B cell (primary cell): ENCODE measurements at regions not wholly inside any gene's neighbourhood (a gene's known extent, or its start where the extent isn't known, plus 50 kb on each side); places are given as distances from the start of the nearest gene placed in this dataset.

Experiments used
- ATAC-seq: fragments of 200-7000 bp; cut with Tn5 transposase; one replicate; pipeline ENCODE4 v1.10.0; 2021; ENCODE audit warnings: low read depth, mild to moderate bottlenecking, moderate number of reproducible peaks, moderate library complexity
- CTCF ChIA-PET: fragments of 350-600 bp; sonication (Branson Sonifier 250); formaldehyde crosslinking; loops from one replicate; lab custom pipeline; 2021; ENCODE audit warnings: antibody characterized with exemption, inconsistent platforms; lab: Charles Lee
- POLR2A ChIA-PET: fragments of 350-600 bp; sonication (Branson Sonifier 250); formaldehyde crosslinking; loops from one replicate; lab custom pipeline; 2021; ENCODE audit warnings: antibody characterized with exemption; lab: Charles Lee
- DNase-seq: peaks from one replicate; pipeline ENCODE4 v3.0.0; 2013
- H2AFZ ChIP-seq: 2 replicates; pipeline ENCODE4 v1.6.1; 2012; ENCODE audit warnings: mild to moderate bottlenecking, low read depth, low read length; ENCODE audit not compliant: insufficient read depth, poor library complexity, severe bottlenecking
- H3K27ac ChIP-seq, 2 donors: 1 replicate in 1 of 2; 2 replicates in 1 of 2; pipeline ENCODE4 v1.5.1; 2012 to 2013; ENCODE audit warnings: low read length in 2 of 2, mild to moderate bottlenecking in 2 of 2, moderate library complexity in 1 of 2
- H3K27me3 ChIP-seq, 4 experiments: fragments of 200-600 bp in 1 of 4; sonication (generic) in 1 of 4; replicated peaks in 1 of 4; 1 replicate in 2 of 4; 2 replicates in 2 of 4; pipeline versions ENCODE4 v1.6.1 to v1.7.0; 2013 to 2016; ENCODE audit warnings: low read length in 3 of 4, mild to moderate bottlenecking in 2 of 4, mixed read lengths in 1 of 4, moderate library complexity in 1 of 4; ENCODE audit not compliant: insufficient read depth in 4 of 4, control insufficient read depth in 3 of 4; ENCODE audit errors: control extremely low read depth in 1 of 4
- H3K36me3 ChIP-seq, 2 experiments: replicated peaks in 1 of 2; 1 replicate in 1 of 2; 2 replicates in 1 of 2; pipeline versions ENCODE4 v1.6.1 to v1.7.1; 2013; ENCODE audit warnings: low read length in 1 of 2; ENCODE audit not compliant: insufficient read depth in 2 of 2, control insufficient read depth in 1 of 2; ENCODE audit errors: control extremely low read depth in 1 of 2, extremely low read depth in 1 of 2
- H3K4me1 ChIP-seq, 2 donors: fragments of 200-600 bp in 1 of 2; sonication (generic) in 1 of 2; 1 replicate in 1 of 2; 2 replicates in 1 of 2; pipeline versions ENCODE4 v1.5.1 to v1.6.1; 2013 to 2017; ENCODE audit warnings: low read length in 2 of 2; ENCODE audit not compliant: control insufficient read depth in 2 of 2, insufficient read depth in 2 of 2
- H3K4me2 ChIP-seq: replicated peaks from 2 replicates; pipeline ENCODE3; 2012; ENCODE audit warnings: mild to moderate bottlenecking, low read depth, low read length; ENCODE audit not compliant: poor library complexity, severe bottlenecking
- H3K4me3 ChIP-seq, 5 experiments: fragments of 200-600 bp in 1 of 5; sonication (generic) in 1 of 5; 1 replicate in 3 of 5; 2 replicates in 2 of 5; pipeline versions ENCODE4 v1.5.1 to v1.7.0; 2011 to 2016; ENCODE audit warnings: low read length in 4 of 5, mild to moderate bottlenecking in 4 of 5, low read depth in 2 of 5, control low read depth in 1 of 5, moderate library complexity in 1 of 5; ENCODE audit not compliant: insufficient read depth in 1 of 5; ENCODE audit errors: control extremely low read depth in 1 of 5, extremely low read depth in 1 of 5
- H3K79me2 ChIP-seq: fragments of 200-600 bp; sonication (generic); one replicate; pipeline ENCODE4 v1.6.0; 2016; ENCODE audit warnings: low read length; ENCODE audit not compliant: control insufficient read depth, insufficient read depth
- H3K9ac ChIP-seq: fragments of 200-600 bp; sonication (generic); 2 replicates; pipeline ENCODE4 v1.6.1; 2017; ENCODE audit warnings: mild to moderate bottlenecking, low read length, moderate library complexity
- H3K9me3 ChIP-seq, 3 donors: one replicate each; pipeline versions ENCODE4 v1.6.1 to v1.7.1; 2013; ENCODE audit warnings: low read length in 2 of 3; ENCODE audit not compliant: control insufficient read depth in 2 of 3, insufficient read depth in 1 of 3; ENCODE audit errors: control extremely low read depth in 1 of 3
- H4K20me1 ChIP-seq: 2 replicates; pipeline ENCODE4 v1.6.0; 2012; ENCODE audit warnings: mild to moderate bottlenecking, low read length; ENCODE audit not compliant: insufficient read depth, control insufficient read depth, poor library complexity, severe bottlenecking
- H3K27ac Mint-ChIP-seq: one replicate; pipeline ENCODE4 v1.8.0; 2021; ENCODE audit warnings: mixed read lengths
- H3K27me3 Mint-ChIP-seq: one replicate; pipeline ENCODE4 v1.8.0; 2021; ENCODE audit warnings: mixed read lengths
- H3K4me1 Mint-ChIP-seq: one replicate; pipeline ENCODE4 v1.8.0; 2021; ENCODE audit warnings: mixed read lengths
- H3K4me3 Mint-ChIP-seq: one replicate; pipeline ENCODE4 v1.8.0; 2021; ENCODE audit warnings: mixed read lengths
- H3K9me3 Mint-ChIP-seq: one replicate; pipeline ENCODE4 v1.8.0; 2022; ENCODE audit warnings: mixed read lengths; ENCODE audit not compliant: insufficient read depth
- EZH2 ChIP-seq: IDR thresholded peaks from 2 replicates; pipeline ENCODE4 v1.6.1; 2012; ENCODE audit warnings: borderline replicate concordance, low read depth, mild to moderate bottlenecking, moderate library complexity, low read length; ENCODE audit not compliant: insufficient read depth, poor library complexity, severe bottlenecking
- WGBS: methylation state at CpG from one replicate; pipeline ENCODE4 v1.1.5; 2013; ENCODE audit warnings: missing lambda C conversion rate; ENCODE audit not compliant: insufficient coverage; 5-methylcytosine and 5-hydroxymethylcytosine counted together
- intact Hi-C: fragments of 100-400 bp; cut with micrococcal nuclease; formaldehyde crosslinking; loops from one replicate; pipeline ENCODE4 v1.10.0; 2022
- TF ChIP-seq, protein P1 (sequence below): fragments of 200-600 bp; IDR thresholded peaks from one replicate; pipeline ENCODE4 v1.8.0; 2022; ENCODE audit warnings: antibody characterized with exemption, mild to moderate bottlenecking

DNA sequence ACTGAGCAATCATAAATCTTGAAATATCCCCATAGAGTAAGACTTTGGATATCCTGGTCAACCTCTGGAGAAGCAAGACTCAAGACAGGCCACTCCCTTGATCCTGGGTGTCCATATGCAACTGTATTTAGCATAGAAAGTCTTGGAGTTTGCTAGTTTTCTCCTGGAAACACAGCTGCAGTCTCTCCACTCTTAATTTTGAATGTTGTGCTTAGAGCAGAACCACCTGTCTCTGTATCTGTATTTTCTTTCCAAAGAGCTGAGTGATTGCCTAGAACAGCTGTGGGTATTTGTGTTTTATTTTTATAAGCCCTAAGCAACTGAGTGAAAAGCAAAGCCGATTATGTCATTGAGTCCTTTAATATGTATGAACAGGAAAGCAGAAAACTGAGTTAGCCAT is 64.1 kb upstream of the ADAM23 start:
- no peak for ATAC-seq
- Mint-ChIP-seq H3K27ac (no peak overlapping the region), H3K9me3 (peaks cover 14% of the 10 kb centered on the region), H3K4me3 (no peak overlapping the region), H3K27me3 (peaks cover 16% of the 10 kb centered on the region), H3K4me1 (no peaks in the 10 kb centered on the region)
- Histone ChIP-seq H3K4me2 (no peak overlapping the region), H3K4me3 (no peak overlapping the region), H3K4me1 (no peaks in the 10 kb centered on the region), H4K20me1 (no peaks in the 10 kb centered on the region), H3K27me3 (no peaks in the 10 kb centered on the region), H3K27ac (no peak overlapping the region), H3K9me3 (peaks cover 2 to 13% (median 6%) of the 10 kb centered on the region in 3 donors), H3K36me3 (no peaks in the 10 kb centered on the region), H3K9ac (no peak overlapping the region), H3K79me2 (no peaks in the 10 kb centered on the region), H2AFZ (no peak overlapping the region)
- WGBS, result 100% methylated on average over 1 of the region's 1 CpG
- TF ChIP-seq, protein P1, sequence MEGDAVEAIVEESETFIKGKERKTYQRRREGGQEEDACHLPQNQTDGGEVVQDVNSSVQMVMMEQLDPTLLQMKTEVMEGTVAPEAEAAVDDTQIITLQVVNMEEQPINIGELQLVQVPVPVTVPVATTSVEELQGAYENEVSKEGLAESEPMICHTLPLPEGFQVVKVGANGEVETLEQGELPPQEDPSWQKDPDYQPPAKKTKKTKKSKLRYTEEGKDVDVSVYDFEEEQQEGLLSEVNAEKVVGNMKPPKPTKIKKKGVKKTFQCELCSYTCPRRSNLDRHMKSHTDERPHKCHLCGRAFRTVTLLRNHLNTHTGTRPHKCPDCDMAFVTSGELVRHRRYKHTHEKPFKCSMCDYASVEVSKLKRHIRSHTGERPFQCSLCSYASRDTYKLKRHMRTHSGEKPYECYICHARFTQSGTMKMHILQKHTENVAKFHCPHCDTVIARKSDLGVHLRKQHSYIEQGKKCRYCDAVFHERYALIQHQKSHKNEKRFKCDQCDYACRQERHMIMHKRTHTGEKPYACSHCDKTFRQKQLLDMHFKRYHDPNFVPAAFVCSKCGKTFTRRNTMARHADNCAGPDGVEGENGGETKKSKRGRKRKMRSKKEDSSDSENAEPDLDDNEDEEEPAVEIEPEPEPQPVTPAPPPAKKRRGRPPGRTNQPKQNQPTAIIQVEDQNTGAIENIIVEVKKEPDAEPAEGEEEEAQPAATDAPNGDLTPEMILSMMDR, result no peak
- TF ChIP-seq EZH2, result no peak
- intact Hi-C loops, result no loop called here
- ChIA-PET CTCF (no interaction called here), POLR2A (no interaction called here)
- DNase-seq, result no peak

DNA sequence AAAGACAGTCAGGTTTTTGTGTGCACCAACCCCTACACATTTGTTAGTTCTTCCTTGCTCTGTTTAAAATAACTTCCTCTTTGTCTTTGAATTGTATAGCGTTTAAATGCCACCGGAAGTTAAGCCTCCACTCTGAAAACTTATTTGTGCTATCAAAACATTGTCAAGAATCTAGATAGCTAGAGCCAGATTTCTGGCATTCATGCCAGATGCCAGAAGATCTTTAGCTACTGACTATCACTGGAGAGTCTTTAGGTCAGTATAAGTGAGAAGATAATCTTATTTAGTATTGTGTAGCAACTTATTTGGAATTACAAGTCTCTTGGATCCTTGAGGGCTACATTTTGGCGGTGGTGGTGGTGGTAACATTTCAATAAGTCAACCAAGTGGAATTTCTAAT is 63.4 kb upstream of the ADAM23 start:
- Histone ChIP-seq H3K27ac (no peak overlapping the region), H3K4me2 (no peak overlapping the region), H4K20me1 (no peaks in the 10 kb centered on the region), H3K4me3 (no peak overlapping the region), H3K4me1 (no peaks in the 10 kb centered on the region), H3K9me3 (peaks cover 3 to 18% (median 6%) of the 10 kb centered on the region in 3 donors), H2AFZ (no peak overlapping the region), H3K36me3 (no peaks in the 10 kb centered on the region), H3K79me2 (no peaks in the 10 kb centered on the region), H3K9ac (no peak overlapping the region), H3K27me3 (no peaks in the 10 kb centered on the region)
- ATAC-seq (no peak), DNase-seq (no peak)
- peaks cover 16% of the 10 kb centered on the region for H3K27me3 Mint-ChIP-seq
- TF ChIP-seq EZH2, result no peak
- TF ChIP-seq, protein P1, result no peak
- intact Hi-C loops, result no loop called here
- H3K27ac Mint-ChIP-seq, result no peak overlapping the region
- H3K4me3 Mint-ChIP-seq, result no peak overlapping the region
- no peaks in the 10 kb centered on the region for H3K4me1 Mint-ChIP-seq
- ChIA-PET CTCF (no interaction called here), POLR2A (no interaction called here)
- no CpG with 5 or more reads among the region's 3 CpGs for WGBS
- H3K9me3 Mint-ChIP-seq, result peaks cover 16% of the 10 kb centered on the region
